Osteoblast (primary cell): ENCODE measurements at regions not wholly inside any gene's neighbourhood (a gene's known extent, or its start where the extent isn't known, plus 50 kb on each side); places are given as distances from the start of the nearest gene placed in this dataset.

Experiments
- DNase-seq: peaks from one replicate; pipeline ENCODE4 v3.0.0; 2011; ENCODE audit warnings: low spot score, mixed read lengths; ENCODE audit not compliant: insufficient read length; ENCODE audit errors: missing footprints
- H2AFZ ChIP-seq: 2 replicates; pipeline ENCODE4 v1.6.0; 2011; ENCODE audit warnings: mild to moderate bottlenecking, low read length
- H3K27ac ChIP-seq: 2 replicates; pipeline ENCODE4 v1.5.1; 2011; ENCODE audit warnings: mild to moderate bottlenecking, low read depth, low read length, moderate library complexity
- H3K27me3 ChIP-seq: 2 replicates; pipeline ENCODE4 v1.6.0; 2012; ENCODE audit warnings: mild to moderate bottlenecking, control low read depth, inconsistent platforms, low read length, moderate library complexity; ENCODE audit not compliant: insufficient read depth
- H3K36me3 ChIP-seq: 2 replicates; pipeline ENCODE4 v1.5.1; 2011; ENCODE audit warnings: mild to moderate bottlenecking, low read length, control low read depth, moderate library complexity; ENCODE audit not compliant: insufficient read depth
- H3K4me1 ChIP-seq: 2 replicates; pipeline ENCODE4 v1.5.1; 2011; ENCODE audit warnings: mild to moderate bottlenecking, low read length, control low read depth, moderate library complexity; ENCODE audit not compliant: insufficient read depth
- H3K4me2 ChIP-seq: 2 replicates; pipeline ENCODE4 v1.6.0; 2011; ENCODE audit warnings: mild to moderate bottlenecking, low read length; ENCODE audit not compliant: insufficient read depth
- H3K4me3 ChIP-seq: fragments of 200-600 bp; sonication (generic); 3 replicates; pipeline ENCODE4 v1.5.1; 2012; ENCODE audit warnings: mild to moderate bottlenecking, low read length, inconsistent platforms; ENCODE audit not compliant: insufficient read depth
- H3K79me2 ChIP-seq: 2 replicates; pipeline ENCODE4 v1.6.0; 2012; ENCODE audit warnings: mild to moderate bottlenecking, low read length, control low read depth, inconsistent platforms; ENCODE audit not compliant: insufficient read depth
- H3K9me3 ChIP-seq: 2 replicates; pipeline ENCODE4 v1.5.1; 2011; ENCODE audit warnings: low read depth, low read length, control low read depth
- H4K20me1 ChIP-seq: 2 replicates; pipeline ENCODE4 v1.6.0; 2012; ENCODE audit warnings: mild to moderate bottlenecking, low read length, control low read depth; ENCODE audit not compliant: insufficient read depth
- TF ChIP-seq, protein P1 (sequence below): IDR thresholded peaks from 2 replicates; pipeline ENCODE4 v1.5.1; 2011; ENCODE audit warnings: mild to moderate bottlenecking, low read depth, low read length, moderate library complexity; ENCODE audit errors: extremely low read depth

DNA sequence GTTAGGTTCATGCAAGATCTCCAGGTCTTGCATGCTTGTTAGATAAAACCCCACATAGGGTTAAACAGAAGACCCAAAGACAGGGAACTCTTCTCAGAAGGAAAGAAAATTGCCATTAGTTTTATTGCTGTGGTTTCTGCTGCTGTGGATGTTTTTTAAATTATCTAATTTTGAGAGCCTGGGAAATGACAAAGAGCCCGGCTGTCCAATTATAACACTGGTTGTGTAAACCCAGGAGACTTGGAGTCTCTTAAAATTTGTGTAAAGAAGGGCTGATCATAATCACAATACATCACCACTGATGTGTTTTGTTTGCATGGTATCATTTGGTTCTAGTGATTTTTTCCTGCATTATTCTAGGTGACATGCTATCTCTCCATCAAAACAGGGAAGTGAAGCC is 246.5 kb upstream of the MYO3A start:
- TF ChIP-seq, protein P1, sequence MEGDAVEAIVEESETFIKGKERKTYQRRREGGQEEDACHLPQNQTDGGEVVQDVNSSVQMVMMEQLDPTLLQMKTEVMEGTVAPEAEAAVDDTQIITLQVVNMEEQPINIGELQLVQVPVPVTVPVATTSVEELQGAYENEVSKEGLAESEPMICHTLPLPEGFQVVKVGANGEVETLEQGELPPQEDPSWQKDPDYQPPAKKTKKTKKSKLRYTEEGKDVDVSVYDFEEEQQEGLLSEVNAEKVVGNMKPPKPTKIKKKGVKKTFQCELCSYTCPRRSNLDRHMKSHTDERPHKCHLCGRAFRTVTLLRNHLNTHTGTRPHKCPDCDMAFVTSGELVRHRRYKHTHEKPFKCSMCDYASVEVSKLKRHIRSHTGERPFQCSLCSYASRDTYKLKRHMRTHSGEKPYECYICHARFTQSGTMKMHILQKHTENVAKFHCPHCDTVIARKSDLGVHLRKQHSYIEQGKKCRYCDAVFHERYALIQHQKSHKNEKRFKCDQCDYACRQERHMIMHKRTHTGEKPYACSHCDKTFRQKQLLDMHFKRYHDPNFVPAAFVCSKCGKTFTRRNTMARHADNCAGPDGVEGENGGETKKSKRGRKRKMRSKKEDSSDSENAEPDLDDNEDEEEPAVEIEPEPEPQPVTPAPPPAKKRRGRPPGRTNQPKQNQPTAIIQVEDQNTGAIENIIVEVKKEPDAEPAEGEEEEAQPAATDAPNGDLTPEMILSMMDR, result no peak
- no peak overlapping the region for H3K27ac ChIP-seq
- no peaks in the 10 kb centered on the region for H3K79me2 ChIP-seq
- H3K27me3 ChIP-seq, result no peaks in the 10 kb centered on the region
- no peak overlapping the region for H3K4me2 ChIP-seq
- no peak overlapping the region for H3K4me3 ChIP-seq
- DNase-seq, result no peak
- H2AFZ ChIP-seq, result no peak overlapping the region
- no peaks in the 10 kb centered on the region for H4K20me1 ChIP-seq
- H3K36me3 ChIP-seq, result no peaks in the 10 kb centered on the region
- no peaks in the 10 kb centered on the region for H3K9me3 ChIP-seq
- H3K4me1 ChIP-seq, result no peaks in the 10 kb centered on the region

DNA sequence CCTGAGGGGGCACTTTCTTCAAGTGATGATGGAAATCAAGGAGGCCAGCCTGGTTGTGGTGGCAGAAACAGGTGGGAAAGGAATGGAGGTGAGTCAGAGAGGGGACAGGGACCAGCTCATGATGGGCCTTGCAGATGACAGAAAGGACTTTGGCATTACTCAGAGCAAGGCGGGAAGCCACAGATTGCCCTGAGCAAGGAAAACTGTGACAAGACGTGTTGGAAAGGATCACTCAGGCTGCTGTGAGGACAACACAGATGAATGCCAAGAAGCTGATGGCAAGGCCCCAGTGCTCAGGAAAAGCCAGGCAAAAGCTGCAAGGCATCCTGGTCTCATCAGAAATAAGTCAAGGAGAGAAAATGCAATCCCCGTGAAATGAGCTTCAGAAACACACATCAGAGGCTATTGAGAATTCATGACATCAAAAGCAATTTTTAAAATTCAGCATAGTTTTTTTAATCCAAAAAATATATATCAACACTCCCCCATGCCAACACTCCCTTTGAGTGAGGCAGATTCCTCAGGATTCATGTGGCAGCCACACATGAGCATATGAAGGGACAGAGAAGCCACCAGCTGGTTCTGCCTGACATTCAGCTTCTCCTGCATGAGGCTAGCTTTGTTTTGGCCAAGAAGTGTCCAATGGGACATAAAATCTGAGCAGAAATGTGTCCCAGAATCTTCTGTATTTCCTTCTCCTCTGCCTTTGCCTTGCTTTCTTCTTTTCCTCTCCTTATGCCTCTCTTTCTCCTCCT is 244.5 kb upstream of the MYO3A start:
- no peak overlapping the region for H3K4me3 ChIP-seq
- no peaks in the 10 kb centered on the region for H3K36me3 ChIP-seq
- H3K4me1 ChIP-seq, result no peaks in the 10 kb centered on the region
- H3K9me3 ChIP-seq, result no peaks in the 10 kb centered on the region
- TF ChIP-seq, protein P1, result no peak
- H3K27ac ChIP-seq, result no peak overlapping the region
- H3K79me2 ChIP-seq, result no peaks in the 10 kb centered on the region
- no peak overlapping the region for H2AFZ ChIP-seq
- H3K4me2 ChIP-seq, result no peak overlapping the region
- DNase-seq, result no peak
- H4K20me1 ChIP-seq, result no peaks in the 10 kb centered on the region
- no peaks in the 10 kb centered on the region for H3K27me3 ChIP-seq

DNA sequence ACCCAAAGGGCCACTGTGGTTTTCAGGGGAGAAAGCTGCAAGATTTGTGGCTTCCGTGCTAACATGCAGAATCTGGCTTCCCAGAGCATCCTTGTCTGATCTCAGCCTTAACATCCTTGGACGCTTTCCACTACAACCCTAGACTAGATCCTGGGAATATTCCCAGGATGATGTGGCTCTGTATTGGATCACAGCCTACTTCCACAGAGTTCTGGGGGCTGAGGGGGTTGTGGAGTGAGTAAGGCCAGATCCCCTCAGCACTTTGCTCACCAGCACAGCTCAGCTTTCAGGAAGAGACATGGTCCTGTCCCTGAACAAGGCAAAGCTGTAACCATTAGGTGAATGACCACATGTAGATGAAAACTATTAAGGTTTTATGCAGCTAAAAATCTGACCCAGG is 241.3 kb upstream of the MYO3A start:
- Histone ChIP-seq H3K4me3 (no peak overlapping the region), H3K36me3 (no peaks in the 10 kb centered on the region), H3K4me1 (no peaks in the 10 kb centered on the region), H3K9me3 (no peaks in the 10 kb centered on the region), H3K27me3 (no peaks in the 10 kb centered on the region), H3K79me2 (no peaks in the 10 kb centered on the region), H3K27ac (no peak overlapping the region), H2AFZ (no peak overlapping the region), H3K4me2 (no peak overlapping the region), H4K20me1 (no peaks in the 10 kb centered on the region)
- DNase-seq, result no peak
- TF ChIP-seq, protein P1, result no peak

DNA sequence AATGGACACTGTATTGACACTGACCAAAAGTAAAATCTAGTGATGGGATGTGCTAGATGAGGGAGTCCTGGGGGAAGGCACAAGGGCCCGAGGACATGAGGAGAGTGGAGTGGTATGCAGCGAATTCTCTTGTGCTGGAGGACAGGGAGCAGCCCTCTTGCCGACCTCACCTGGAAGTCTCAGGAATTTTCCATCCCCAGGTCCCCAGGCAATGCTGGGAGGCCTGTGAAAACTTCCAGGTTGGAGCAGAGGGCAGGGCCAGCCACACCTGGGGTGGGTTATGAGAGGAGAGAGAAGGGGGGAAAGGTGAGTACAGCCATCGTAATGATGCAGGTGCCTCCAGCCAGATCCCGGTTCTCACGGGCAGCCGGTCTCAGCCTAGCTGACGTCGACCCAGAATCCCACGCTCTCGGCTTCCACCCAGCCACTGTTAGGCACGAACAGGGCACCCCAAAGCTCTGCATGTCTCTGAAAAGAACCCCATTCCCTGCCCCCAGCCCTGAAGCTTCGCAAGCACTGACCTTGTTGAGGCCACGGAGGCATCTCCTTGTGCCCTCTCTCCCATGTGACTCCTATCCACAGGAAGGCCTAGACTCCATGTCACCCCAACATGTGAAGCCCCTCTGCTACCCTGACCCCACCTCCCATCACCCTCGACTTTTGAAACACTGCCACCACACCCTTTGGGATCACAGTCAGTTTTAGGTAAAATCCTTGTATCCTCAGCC is 239.7 kb upstream of the MYO3A start:
- Histone ChIP-seq H3K36me3 (no peaks in the 10 kb centered on the region), H4K20me1 (no peaks in the 10 kb centered on the region), H3K79me2 (no peaks in the 10 kb centered on the region), H3K4me2 (no peak overlapping the region), H3K4me3 (no peak overlapping the region), H3K9me3 (no peaks in the 10 kb centered on the region), H2AFZ (no peak overlapping the region), H3K4me1 (no peaks in the 10 kb centered on the region), H3K27me3 (no peaks in the 10 kb centered on the region), H3K27ac (no peak overlapping the region)
- TF ChIP-seq, protein P1, result no peak
- no peak for DNase-seq
